DOHH2 (cell line): ENCODE measurements at regions not wholly inside any gene's neighbourhood (a gene's known extent, or its start where the extent isn't known, plus 50 kb on each side); places are given as distances from the start of the nearest gene placed in this dataset.
"Not testable (repeated sequence)": the region's sequence is repeated elsewhere in the genome, so short reads cannot be mapped to it uniquely, and the experiment has no call there.

Source experiments
- H3F3A ChIP-seq: fragments of 200-600 bp; sonication (generic), shearing (Covaris generic); 2 replicates; pipeline ENCODE4 v1.6.0; 2016; ENCODE audit warnings: antibody characterized with exemption, mild to moderate bottlenecking; ENCODE audit not compliant: control insufficient read depth, insufficient read depth
- H3K27ac ChIP-seq: fragments of 200-600 bp; sonication (generic); 2 replicates; pipeline ENCODE4 v1.5.1; 2014; ENCODE audit warnings: low read depth, mild to moderate bottlenecking, low read length, moderate library complexity
- H3K27me3 ChIP-seq: fragments of 200-600 bp; sonication (generic); 2 replicates; pipeline ENCODE4 v1.6.1; 2014; ENCODE audit warnings: mild to moderate bottlenecking, low read length, mixed read lengths; ENCODE audit not compliant: control insufficient read depth
- H3K36me3 ChIP-seq: fragments of 200-600 bp; sonication (generic); 2 replicates; pipeline ENCODE4 v1.6.1; 2014; ENCODE audit warnings: mild to moderate bottlenecking, low read length, moderate library complexity, mixed read lengths; ENCODE audit not compliant: control insufficient read depth
- H3K4me1 ChIP-seq: fragments of 200-600 bp; sonication (generic); 2 replicates; pipeline ENCODE4 v1.6.1; 2014; ENCODE audit warnings: mild to moderate bottlenecking, low read length, mixed read lengths; ENCODE audit not compliant: control insufficient read depth
- H3K4me2 ChIP-seq: fragments of 200-600 bp; sonication (generic); 2 replicates; pipeline ENCODE4 v1.6.0; 2014; ENCODE audit warnings: mild to moderate bottlenecking, low read length, moderate library complexity
- H3K4me3 ChIP-seq: fragments of 200-600 bp; sonication (generic); 2 replicates; pipeline ENCODE4 v1.5.1; 2014; ENCODE audit warnings: mild to moderate bottlenecking, low read length, mixed read lengths
- H3K79me2 ChIP-seq: fragments of 200-600 bp; sonication (generic); 2 replicates; pipeline ENCODE4 v1.6.1; 2014; ENCODE audit warnings: mild to moderate bottlenecking, low read length, mixed read lengths; ENCODE audit not compliant: control insufficient read depth
- H3K9me2 ChIP-seq: fragments of 200-600 bp; sonication (generic); replicated peaks from 2 replicates; pipeline ENCODE4 v1.6.1; 2014; ENCODE audit warnings: mild to moderate bottlenecking, low read length, mixed read lengths; ENCODE audit not compliant: control insufficient read depth
- H3K9me3 ChIP-seq: fragments of 200-600 bp; sonication (generic); 2 replicates; pipeline ENCODE4 v1.6.1; 2014; ENCODE audit warnings: antibody characterized with exemption, low read length, mixed read lengths; ENCODE audit not compliant: control insufficient read depth, insufficient read depth
- H4K20me1 ChIP-seq: fragments of 200-600 bp; sonication (generic); 2 replicates; pipeline ENCODE4 v1.6.0; 2014; ENCODE audit warnings: low read depth, mild to moderate bottlenecking, antibody characterized with exemption, low read length, moderate library complexity; ENCODE audit not compliant: control insufficient read depth, insufficient read depth
- CTCF ChIP-seq: fragments of 200-600 bp; sonication (generic); IDR thresholded peaks from one replicate; pipeline ENCODE4 v1.5.1; 2014; ENCODE audit warnings: antibody characterized with exemption, mild to moderate bottlenecking, low read depth, low read length; ENCODE audit not compliant: poor library complexity, severe bottlenecking
- EZH2phosphoT487 ChIP-seq: fragments of 200-600 bp; sonication (generic); IDR thresholded peaks from 2 replicates; pipeline ENCODE4 v1.6.1; 2017; ENCODE audit warnings: borderline replicate concordance, mild to moderate bottlenecking, antibody characterized with exemption, low read length, moderate library complexity, mixed read lengths

DNA sequence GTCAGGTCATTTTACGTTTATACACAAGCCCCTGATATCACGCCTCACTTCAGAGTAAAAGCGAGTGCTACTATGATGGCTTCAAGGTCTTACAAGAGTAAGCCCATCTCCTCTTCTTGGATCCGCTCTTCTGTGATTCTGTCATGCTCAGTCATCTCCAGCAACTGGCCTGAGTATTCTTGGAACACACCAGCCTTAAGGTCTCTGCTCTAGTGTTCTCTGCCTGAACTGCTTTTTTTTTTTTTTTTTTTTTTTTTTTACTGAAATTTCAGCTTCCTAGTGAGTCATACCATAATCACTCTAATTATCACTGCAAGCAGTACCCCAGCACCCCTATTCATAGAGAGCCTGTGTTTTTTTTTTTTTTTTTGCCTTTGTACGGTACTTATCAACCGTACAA, 1228.9 kb downstream of the CNTNAP5 start:
- H3K36me3 ChIP-seq = no peaks in the 10 kb centered on the region
- no peak overlapping the region for H3K4me3 ChIP-seq
- H4K20me1 ChIP-seq = no peaks in the 10 kb centered on the region
- no peak for TF ChIP-seq EZH2phosphoT487
- TF ChIP-seq CTCF = no peak
- no peaks in the 10 kb centered on the region for H3K4me1 ChIP-seq
- no peaks in the 10 kb centered on the region for H3K79me2 ChIP-seq
- H3F3A ChIP-seq = no peaks in the 10 kb centered on the region
- H3K4me2 ChIP-seq = no peak overlapping the region
- no peak overlapping the region for H3K27ac ChIP-seq
- H3K27me3 ChIP-seq = no peaks in the 10 kb centered on the region
- H3K9me3 ChIP-seq = no peaks in the 10 kb centered on the region
- H3K9me2 ChIP-seq = no peaks in the 10 kb centered on the region

- Histone ChIP-seq H3K4me3 (no peak overlapping the region), H4K20me1 (no peaks in the 10 kb centered on the region), H3K9me3 (no peaks in the 10 kb centered on the region), H3K27me3 (no peaks in the 10 kb centered on the region), H3K36me3 (no peaks in the 10 kb centered on the region), H3K79me2 (no peaks in the 10 kb centered on the region), H3F3A (no peaks in the 10 kb centered on the region), H3K4me1 (no peaks in the 10 kb centered on the region), H3K27ac (no peak overlapping the region), H3K4me2 (no peak overlapping the region), H3K9me2 (no peaks in the 10 kb centered on the region)
- no peak for TF ChIP-seq CTCF
- no peak for TF ChIP-seq EZH2phosphoT487
These were observed 1234.4 kb downstream of the CNTNAP5 start for GRCh38 chr2:125259451-125259850.

- not testable (repeated sequence) for H3K4me1 ChIP-seq, H3K79me2 ChIP-seq, H3K4me3 ChIP-seq, H4K20me1 ChIP-seq, H3K27me3 ChIP-seq, H3K4me2 ChIP-seq, H3K9me3 ChIP-seq, H3K36me3 ChIP-seq, H3F3A ChIP-seq, H3K9me2 ChIP-seq, H3K27ac ChIP-seq
These were observed 1235.4 kb downstream of the CNTNAP5 start for GRCh38 chr2:125260366-125260930.

GRCh38 chr2:125264453-125264852, 1239.4 kb downstream of the CNTNAP5 start:
- Histone ChIP-seq H3K4me2 (no peak overlapping the region), H3K27ac (no peak overlapping the region), H3K36me3 (no peaks in the 10 kb centered on the region), H4K20me1 (no peaks in the 10 kb centered on the region), H3K4me1 (no peaks in the 10 kb centered on the region), H3K9me2 (no peaks in the 10 kb centered on the region), H3K79me2 (no peaks in the 10 kb centered on the region), H3F3A (no peaks in the 10 kb centered on the region), H3K27me3 (no peaks in the 10 kb centered on the region), H3K9me3 (no peaks in the 10 kb centered on the region), H3K4me3 (no peak overlapping the region)
- TF ChIP-seq EZH2phosphoT487 (no peak), CTCF (no peak)
